IMR-90 (cell line): ENCODE measurements at regions not wholly inside any gene's neighbourhood (a gene's known extent, or its start where the extent isn't known, plus 50 kb on each side); places are given as distances from the start of the nearest gene placed in this dataset.

Source experiments
- ATAC-seq: fragments of 200-7000 bp; cut with Tn5 transposase; 2 replicates; pipeline ENCODE4 v1.9.1; 2020; ENCODE audit warnings: low read depth, mild to moderate bottlenecking, moderate library complexity
- BruUV-seq: library from RNA; stranded (reverse); fragments of 400-500 nt; replicated peaks from 2 replicates; lab custom pipeline; 2021; lab: Mats Ljungman, UMichigan
- CTCF ChIA-PET: fragments of 300-600 bp; formaldehyde crosslinking; extraction: SDS; loops from one replicate; lab custom pipeline; 2021; ENCODE audit warnings: antibody characterized with exemption; lab: Yijun Ruan, JAX
- POLR2A ChIA-PET: fragments of 300-600 bp; sonication (Branson Sonifier 250); formaldehyde crosslinking; loops from one replicate; lab custom pipeline; 2022; ENCODE audit warnings: antibody characterized with exemption; ENCODE audit not compliant: unreplicated experiment; lab: Charles Lee
- DNase-seq: peaks from one replicate; pipeline ENCODE4 v3.0.0; 2013
- H2AFZ ChIP-seq: replicated peaks from 2 replicates; pipeline ENCODE3; 2013; ENCODE audit warnings: low read length, mild to moderate bottlenecking; ENCODE audit not compliant: poor library complexity
- H2AK5ac ChIP-seq: 2 replicates; pipeline ENCODE4 v1.6.1; 2013; ENCODE audit warnings: low read depth, low read length, inconsistent platforms
- H2AK9ac ChIP-seq: replicated peaks from 2 replicates; pipeline ENCODE3; 2013; ENCODE audit warnings: mild to moderate bottlenecking, low read depth, low read length, moderate library complexity; ENCODE audit not compliant: poor library complexity
- H2BK120ac ChIP-seq: 2 replicates; pipeline ENCODE4 v1.6.1; 2013; ENCODE audit warnings: low read depth, low read length, inconsistent platforms
- H2BK15ac ChIP-seq: 3 replicates; pipeline ENCODE4 v1.6.1; 2013; ENCODE audit warnings: low read depth, low read length, inconsistent platforms
- H2BK20ac ChIP-seq: 2 replicates; pipeline ENCODE4 v1.6.1; 2013; ENCODE audit warnings: low read depth, mild to moderate bottlenecking, inconsistent platforms, low read length, moderate library complexity
- H2BK5ac ChIP-seq: 2 replicates; pipeline ENCODE4 v1.6.1; 2013; ENCODE audit warnings: mild to moderate bottlenecking, low read depth, low read length, inconsistent platforms; ENCODE audit not compliant: poor library complexity, severe bottlenecking
- H3K14ac ChIP-seq: replicated peaks from 2 replicates; pipeline ENCODE4 v1.6.1; 2013; ENCODE audit warnings: low read depth, low read length, inconsistent platforms
- H3K18ac ChIP-seq: 2 replicates; pipeline ENCODE4 v1.6.1; 2013; ENCODE audit warnings: low read depth, low read length, control low read depth
- H3K23ac ChIP-seq: 2 replicates; pipeline ENCODE4 v1.6.1; 2013; ENCODE audit warnings: low read depth, low read length, inconsistent platforms
- H3K27ac ChIP-seq: 2 replicates; pipeline ENCODE4 v1.5.1; 2013; ENCODE audit warnings: mild to moderate bottlenecking, control low read depth, low read length; ENCODE audit not compliant: insufficient read depth
- H3K27me3 ChIP-seq: 2 replicates; pipeline ENCODE4 v1.6.1; 2013; ENCODE audit warnings: low read length; ENCODE audit not compliant: control insufficient read depth, insufficient read depth
- H3K36me3 ChIP-seq: 2 replicates; pipeline ENCODE4 v1.6.1; 2013; ENCODE audit warnings: low read length, mixed read lengths; ENCODE audit not compliant: control insufficient read depth, insufficient read depth
- H3K4ac ChIP-seq: 2 replicates; pipeline ENCODE4 v1.6.1; 2013; ENCODE audit warnings: low read depth, low read length, inconsistent platforms
- H3K4me1 ChIP-seq: 2 replicates; pipeline ENCODE4 v1.6.1; 2013; ENCODE audit warnings: low read length, mixed read lengths; ENCODE audit not compliant: control insufficient read depth, insufficient read depth
- H3K4me2 ChIP-seq: 2 replicates; pipeline ENCODE4 v1.6.1; 2013; ENCODE audit warnings: low read depth, mild to moderate bottlenecking, control low read depth, low read length, moderate library complexity
- H3K4me3 ChIP-seq: 2 replicates; pipeline ENCODE4 v1.5.1; 2013; ENCODE audit warnings: low read depth, mild to moderate bottlenecking, control low read depth, low read length, moderate library complexity; ENCODE audit not compliant: insufficient read depth
- H3K56ac ChIP-seq: 2 replicates; pipeline ENCODE4 v1.6.1; 2013; ENCODE audit warnings: low read length, inconsistent platforms; ENCODE audit not compliant: insufficient read depth; ENCODE audit errors: extremely low read depth
- H3K79me1 ChIP-seq, 2 experiments: 2 replicates each; pipeline ENCODE4 v1.6.1; 2013; ENCODE audit warnings: low read length in 2 of 2, inconsistent platforms in 1 of 2, low read depth in 1 of 2
- H3K9ac ChIP-seq: 2 replicates; pipeline ENCODE4 v1.6.1; 2013; ENCODE audit warnings: low read depth, low read length, control low read depth
- H3K9me1 ChIP-seq: 2 replicates; pipeline ENCODE4 v1.6.1; 2013; ENCODE audit warnings: low read length, inconsistent platforms; ENCODE audit not compliant: insufficient read depth
- H3K9me3 ChIP-seq: 2 replicates; pipeline ENCODE4 v1.6.1; 2013; ENCODE audit warnings: low read length; ENCODE audit not compliant: control insufficient read depth, insufficient read depth
- H4K20me1 ChIP-seq: 2 replicates; pipeline ENCODE4 v1.6.1; 2013; ENCODE audit warnings: low read length, inconsistent platforms; ENCODE audit not compliant: insufficient read depth
- H4K5ac ChIP-seq: 2 replicates; pipeline ENCODE4 v1.6.1; 2013; ENCODE audit warnings: mild to moderate bottlenecking, low read depth, low read length, control low read depth
- H4K8ac ChIP-seq, 2 experiments: 2 replicates each; pipeline ENCODE4 v1.6.1; 2013; ENCODE audit warnings: low read depth in 2 of 2, low read length in 2 of 2, control low read depth in 1 of 2, inconsistent platforms in 1 of 2
- H4K91ac ChIP-seq: 2 replicates; pipeline ENCODE4 v1.6.1; 2013; ENCODE audit warnings: low read depth, low read length, inconsistent platforms; ENCODE audit not compliant: insufficient read depth
- MXI1 ChIP-seq: IDR thresholded peaks from 2 replicates; pipeline ENCODE4 v1.6.1; 2012; ENCODE audit warnings: low read depth, mild to moderate bottlenecking, low read length, moderate library complexity, borderline replicate concordance
- NFE2L2 ChIP-seq: fragments of 150-350 bp; IDR thresholded peaks from 2 replicates; pipeline ENCODE4 v1.6.1; 2016; ENCODE audit warnings: low read depth, mild to moderate bottlenecking, low read length
- WGBS, 2 experiments: methylation state at CpG; one replicate each; pipeline versions ENCODE4 v1.1.5 to v1.1.7; 2013; ENCODE audit warnings: missing lambda C conversion rate in 2 of 2; ENCODE audit not compliant: insufficient read length in 1 of 2; ENCODE audit errors: extremely low coverage in 2 of 2; 5-methylcytosine and 5-hydroxymethylcytosine counted together
- dilution Hi-C: fragments of 300-500 bp; cut with HindIII; formaldehyde crosslinking; loops from one replicate; pipeline ENCODE4 v1.14.3; 2018; ENCODE audit warnings: low sequenced_read_pairs; ENCODE audit not compliant: unreplicated experiment
- in situ Hi-C: fragments of 300-500 bp; cut with MboI; formaldehyde crosslinking; loops from 3 replicates; pipeline ENCODE4 v1.14.3; 2019; ENCODE audit warnings: low sequenced_read_pairs, inconsistent platforms, mixed read lengths
- intact Hi-C: fragments of 100-400 bp; cut with micrococcal nuclease; formaldehyde crosslinking; loops from 2 replicates; pipeline ENCODE4 v1.10.0; 2022

- Histone ChIP-seq H3K18ac (no peak overlapping the region), H3K56ac (no peak overlapping the region), H2BK5ac (no peak overlapping the region), H2BK20ac (no peak overlapping the region), H3K4ac (no peak overlapping the region), H3K4me3 (no peak overlapping the region), H3K27ac (no peak overlapping the region), H3K79me1 (no peaks in the 10 kb centered on the region), H4K91ac (no peak overlapping the region), H2AFZ (no peak overlapping the region), H3K14ac (no peak overlapping the region), H3K4me1 (peaks cover 5% of the 10 kb centered on the region), H3K9ac (no peak overlapping the region), H4K8ac (no peak overlapping the region), H3K27me3 (peaks cover 4% of the 10 kb centered on the region), H2BK120ac (no peak overlapping the region), H3K9me1 (no peaks in the 10 kb centered on the region; the same call in 1 of the 2 replicates), H4K5ac (no peak overlapping the region), H3K9me3 (peaks cover 8% of the 10 kb centered on the region), H3K4me2 (no peak overlapping the region), H2AK5ac (no peak overlapping the region), H3K23ac (no peak overlapping the region), H3K36me3 (no peaks in the 10 kb centered on the region), H4K20me1 (no peaks in the 10 kb centered on the region), H2BK15ac (no peak overlapping the region), H2AK9ac (no peak overlapping the region)
- no peak for ATAC-seq
- BruUV-seq: no TSS peak
- dilution Hi-C loops: no loop called here
- POLR2A ChIA-PET: no interaction called here
- no peak for DNase-seq
- intact Hi-C loops: no loop called here
- CTCF ChIA-PET: no interaction called here
- no CpG with 5 or more reads among the region's 4 CpGs for WGBS, 2 experiments
- TF ChIP-seq MXI1 (no peak), NFE2L2 (peak; percentile 58; the same call in 1 of the 2 replicates)
- in situ Hi-C loops: no loop called here
These were observed 53.7 kb upstream of the TANC2 start for GRCh38 chr17:62912363-62912762.
